Tibial nerve (tissue), 4 donors: ENCODE measurements at regions not wholly inside any gene's neighbourhood (a gene's known extent, or its start where the extent isn't known, plus 50 kb on each side); places are given as distances from the start of the nearest gene placed in this dataset.
"Not testable (repeated sequence)": the region's sequence is repeated elsewhere in the genome, so short reads cannot be mapped to it uniquely, and the experiment has no call there.

Experiments used
- DNase-seq, 2 donors: peaks; one replicate each; pipeline ENCODE4 v3.0.0-alpha.2; 2019; ENCODE audit warnings: low spot score in 2 of 2
- H3K27ac ChIP-seq, 4 donors: fragments of 200-600 bp; sonication (generic) in 3 of 4; one replicate each; pipeline ENCODE4 v1.5.1; 2017 to 2019; ENCODE audit warnings: mild to moderate bottlenecking in 1 of 4
- H3K27me3 ChIP-seq, 2 donors: fragments of 200-600 bp; sonication (generic) in 1 of 2; one replicate each; pipeline versions ENCODE4 v1.5.1 to v1.6.0; 2017 to 2019
- H3K36me3 ChIP-seq, 3 donors: fragments of 200-600 bp; sonication (generic); one replicate each; pipeline ENCODE4 v1.5.1; 2018 to 2019
- H3K4me1 ChIP-seq, 4 donors: fragments of 200-600 bp; sonication (generic) in 3 of 4; one replicate each; pipeline ENCODE4 v1.5.1; 2017 to 2019
- H3K4me3 ChIP-seq, 4 donors: fragments of 200-600 bp; sonication (generic) in 3 of 4; one replicate each; pipeline ENCODE4 v1.5.1; 2017 to 2019; ENCODE audit warnings: mild to moderate bottlenecking in 1 of 4, moderate library complexity in 1 of 4
- H3K9me3 ChIP-seq, 4 donors: fragments of 200-600 bp; sonication (generic) in 3 of 4; one replicate each; pipeline ENCODE4 v1.5.1; 2017 to 2019
- EP300 ChIP-seq, 2 donors: sonication (generic); formaldehyde crosslinking; IDR thresholded peaks; one replicate each; pipeline ENCODE4 v1.6.1; 2017; ENCODE audit warnings: antibody characterized with exemption in 2 of 2, mild to moderate bottlenecking in 1 of 2
- POLR2A ChIP-seq, 2 donors: fragments of 450-650 bp; IDR thresholded peaks; one replicate each; pipeline ENCODE4 v1.6.1; 2017; ENCODE audit warnings: antibody characterized with exemption in 2 of 2, mild to moderate bottlenecking in 2 of 2, moderate library complexity in 2 of 2
- WGBS, 2 donors: methylation state at CpG; one replicate each; pipeline ENCODE4 v1.1.5; 2018; 5-methylcytosine and 5-hydroxymethylcytosine counted together
- TF ChIP-seq, protein P1 (sequence below), 5 experiments: fragments of 200-600 bp in 3 of 5; fragments of 450-650 bp in 2 of 5; sonication (generic) in 3 of 5; IDR thresholded peaks; one replicate each; pipeline ENCODE4 v1.5.1; 2016 to 2019; ENCODE audit warnings: antibody characterized with exemption in 5 of 5, mild to moderate bottlenecking in 3 of 5, moderate library complexity in 2 of 5

DNA sequence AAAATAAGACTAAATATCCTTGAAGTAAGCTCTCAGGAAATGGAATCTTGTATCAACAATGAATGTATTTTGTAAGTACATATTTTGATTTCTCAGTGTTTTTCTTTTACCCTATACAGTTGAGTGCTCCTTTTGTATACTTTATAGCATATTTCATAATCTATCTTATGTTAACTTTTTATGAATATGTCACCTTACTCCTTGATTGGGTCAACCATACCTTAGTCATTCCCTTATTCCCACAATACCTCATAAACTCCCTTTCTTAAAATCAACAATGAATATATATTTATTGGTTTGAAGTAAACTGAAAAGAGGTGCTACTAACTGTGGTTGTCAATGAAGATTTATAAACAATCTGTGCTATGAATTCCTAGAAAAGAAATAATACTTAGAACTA lies 686.2 kb downstream of the METTL15 start:
- no peaks in the 10 kb centered on the region for H3K4me1 ChIP-seq
- H3K27me3 ChIP-seq, result no peaks in the 10 kb centered on the region
- H3K9me3 ChIP-seq, result peaks cover 0 to 22% (median 0%) of the 10 kb centered on the region in 4 donors
- H3K36me3 ChIP-seq, result no peaks in the 10 kb centered on the region
- H3K27ac ChIP-seq, result no peak overlapping the region
- H3K4me3 ChIP-seq, result no peak overlapping the region
- TF ChIP-seq, protein P1, sequence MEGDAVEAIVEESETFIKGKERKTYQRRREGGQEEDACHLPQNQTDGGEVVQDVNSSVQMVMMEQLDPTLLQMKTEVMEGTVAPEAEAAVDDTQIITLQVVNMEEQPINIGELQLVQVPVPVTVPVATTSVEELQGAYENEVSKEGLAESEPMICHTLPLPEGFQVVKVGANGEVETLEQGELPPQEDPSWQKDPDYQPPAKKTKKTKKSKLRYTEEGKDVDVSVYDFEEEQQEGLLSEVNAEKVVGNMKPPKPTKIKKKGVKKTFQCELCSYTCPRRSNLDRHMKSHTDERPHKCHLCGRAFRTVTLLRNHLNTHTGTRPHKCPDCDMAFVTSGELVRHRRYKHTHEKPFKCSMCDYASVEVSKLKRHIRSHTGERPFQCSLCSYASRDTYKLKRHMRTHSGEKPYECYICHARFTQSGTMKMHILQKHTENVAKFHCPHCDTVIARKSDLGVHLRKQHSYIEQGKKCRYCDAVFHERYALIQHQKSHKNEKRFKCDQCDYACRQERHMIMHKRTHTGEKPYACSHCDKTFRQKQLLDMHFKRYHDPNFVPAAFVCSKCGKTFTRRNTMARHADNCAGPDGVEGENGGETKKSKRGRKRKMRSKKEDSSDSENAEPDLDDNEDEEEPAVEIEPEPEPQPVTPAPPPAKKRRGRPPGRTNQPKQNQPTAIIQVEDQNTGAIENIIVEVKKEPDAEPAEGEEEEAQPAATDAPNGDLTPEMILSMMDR (IDR thresholded peaks at IDR 0.05), result no peak
- TF ChIP-seq EP300 (IDR thresholded peaks at IDR 0.05) (no peak), POLR2A (IDR thresholded peaks at IDR 0.05) (no peak)
- DNase-seq, result no peak

DNA sequence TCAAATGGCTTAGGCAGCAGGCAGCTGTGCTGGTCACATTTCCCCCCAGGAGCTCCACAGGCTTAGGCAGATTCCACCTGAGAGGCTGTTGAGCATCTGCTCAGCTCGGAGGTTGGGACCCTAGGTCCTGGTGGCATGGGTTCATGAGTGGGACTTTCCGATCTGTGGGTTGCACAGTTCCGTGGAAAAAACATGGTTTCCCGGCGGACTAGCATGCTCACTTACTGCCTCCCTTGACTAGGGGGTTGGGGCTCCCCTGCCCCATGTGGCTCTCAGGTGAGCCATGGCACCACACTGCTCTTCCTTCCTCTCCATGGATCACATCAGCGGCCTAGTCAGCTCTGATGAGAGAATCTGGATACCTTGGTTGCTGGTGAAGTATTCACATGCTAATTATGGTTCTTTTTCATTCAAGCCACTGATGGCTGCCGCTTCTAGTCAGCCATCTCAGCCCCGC lies 685.1 kb downstream of the METTL15 start:
- Histone ChIP-seq H3K4me1 (no peaks in the 10 kb centered on the region), H3K27me3 (no peaks in the 10 kb centered on the region), H3K9me3 (peaks cover 0 to 25% (median 0%) of the 10 kb centered on the region in 4 donors), H3K4me3 (no peak overlapping the region), H3K27ac (no peak overlapping the region), H3K36me3 (no peaks in the 10 kb centered on the region)
- TF ChIP-seq, protein P1 (IDR thresholded peaks at IDR 0.05), result no peak
- TF ChIP-seq POLR2A (IDR thresholded peaks at IDR 0.05) (no peak), EP300 (IDR thresholded peaks at IDR 0.05) (no peak)
- no peak for DNase-seq
- 83 to 85% methylated on average over 8 of the region's 8 CpGs for WGBS, 2 donors

DNA sequence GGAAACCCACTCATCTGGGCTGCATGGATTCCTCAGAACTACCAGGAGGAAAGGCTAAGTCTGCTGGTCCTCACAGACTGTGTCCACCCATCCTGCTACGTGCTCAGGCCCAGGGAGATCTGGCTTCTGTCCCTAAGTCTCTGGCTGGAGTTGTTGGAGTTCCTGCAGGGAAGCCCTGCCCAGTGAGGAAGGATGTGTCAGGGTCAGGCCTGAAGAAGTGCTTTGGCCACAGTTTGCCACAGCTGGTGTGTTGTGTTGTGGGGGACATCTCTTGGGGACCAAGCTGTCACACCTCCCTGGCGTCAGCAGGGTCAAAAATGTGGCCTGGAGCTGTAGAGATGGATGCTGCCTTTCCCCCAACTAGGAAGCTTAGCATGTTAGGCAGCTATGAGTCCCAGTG lies 684.7 kb downstream of the METTL15 start:
- WGBS, 2 donors, result 57 to 61% methylated on average over 1 to 2 of the region's 2 CpGs
- no peak for DNase-seq
- H3K27ac ChIP-seq, result no peak overlapping the region

DNA sequence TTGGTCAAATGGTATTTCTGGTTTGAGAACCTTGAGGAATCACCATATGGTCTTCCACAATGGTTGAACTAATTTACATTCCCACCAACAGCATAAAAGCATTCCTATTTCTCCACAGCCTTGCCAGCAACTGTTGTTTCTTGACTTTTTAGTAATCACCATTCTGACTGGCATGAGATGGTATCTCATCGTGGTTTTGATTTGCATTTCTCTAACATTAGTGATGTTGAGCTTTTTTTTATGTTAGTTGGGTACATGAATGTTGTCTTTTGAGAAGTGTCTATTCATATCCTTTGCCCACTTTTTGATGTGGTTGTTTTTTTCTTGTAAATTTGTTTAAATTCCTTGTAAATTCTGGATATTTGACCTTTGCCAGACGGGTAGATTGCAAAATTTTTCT lies 679.7 kb downstream of the METTL15 start:
- not testable (repeated sequence) for H3K4me1 ChIP-seq, DNase-seq, H3K36me3 ChIP-seq, H3K27ac ChIP-seq, H3K4me3 ChIP-seq, H3K27me3 ChIP-seq
- WGBS, 2 donors, result 65 to 70% methylated on average over 2 of the region's 2 CpGs
- H3K9me3 ChIP-seq, result peaks cover 0 to 26% (median 0%) of the 10 kb centered on the region in 4 donors

More for the DNA sequence above, 684.7 kb downstream of the METTL15 start:
- TF ChIP-seq, protein P1 (IDR thresholded peaks at IDR 0.05), result no peak
- no peak for TF ChIP-seq POLR2A (IDR thresholded peaks at IDR 0.05)
- TF ChIP-seq EP300 (IDR thresholded peaks at IDR 0.05), result no peak
- Histone ChIP-seq H3K36me3 (no peaks in the 10 kb centered on the region), H3K27me3 (no peaks in the 10 kb centered on the region), H3K9me3 (peaks cover 0 to 25% (median 0%) of the 10 kb centered on the region in 4 donors), H3K4me1 (no peaks in the 10 kb centered on the region), H3K4me3 (no peak overlapping the region)

DNA sequence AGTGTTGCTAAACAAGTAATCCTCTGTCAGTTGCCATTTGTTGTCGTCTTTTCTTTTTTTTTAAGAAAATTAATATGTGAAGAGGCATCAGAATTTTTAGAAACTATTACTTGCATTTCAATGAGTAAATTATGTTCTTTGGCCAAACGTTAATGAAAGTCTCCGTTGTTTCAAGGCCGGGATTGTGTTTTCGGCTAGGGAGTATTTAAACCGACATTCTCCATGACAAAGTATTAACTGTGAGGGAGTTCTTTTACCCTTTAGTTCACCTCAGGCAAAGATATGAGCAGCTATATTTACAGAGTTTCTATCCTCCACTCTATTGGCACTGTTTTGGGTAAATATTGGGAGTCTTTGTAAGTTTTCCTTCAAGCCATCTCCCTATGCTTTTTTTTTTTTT lies 668.9 kb downstream of the METTL15 start:
- H3K4me3 ChIP-seq, result no peak overlapping the region
- no peaks in the 10 kb centered on the region for H3K36me3 ChIP-seq
- no peaks in the 10 kb centered on the region for H3K27me3 ChIP-seq
- H3K4me1 ChIP-seq, result no peaks in the 10 kb centered on the region
- WGBS, 2 donors, result 40 to 53% methylated on average over 6 of the region's 6 CpGs
- H3K9me3 ChIP-seq, result peaks cover 0 to 33% (median 0%) of the 10 kb centered on the region in 4 donors
- no peak for DNase-seq
- H3K27ac ChIP-seq, result no peak overlapping the region
- no peak for TF ChIP-seq POLR2A (IDR thresholded peaks at IDR 0.05)
- TF ChIP-seq EP300 (IDR thresholded peaks at IDR 0.05), result no peak
- TF ChIP-seq, protein P1 (IDR thresholded peaks at IDR 0.05), result no peak

DNA sequence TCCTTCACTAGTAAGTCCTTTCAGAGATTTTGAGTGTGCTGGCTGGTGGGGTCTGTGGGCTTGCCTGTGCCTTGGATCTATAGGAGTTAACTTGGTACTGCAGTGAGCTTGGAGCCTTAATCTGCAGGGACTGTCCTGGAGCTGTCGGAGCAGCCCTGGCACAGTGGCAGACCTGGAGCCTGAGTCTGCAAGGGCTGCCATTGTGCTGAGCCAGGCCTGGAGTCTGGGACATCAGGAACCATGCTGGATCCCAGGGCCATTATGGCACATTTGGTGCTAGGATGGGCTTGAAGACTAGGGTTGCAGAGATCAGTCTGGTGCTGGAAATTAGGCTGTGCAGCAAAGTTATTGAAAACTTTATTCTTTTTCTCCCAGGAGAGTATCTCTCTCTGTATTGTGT lies 665.4 kb downstream of the METTL15 start:
- DNase-seq, result no peak
- WGBS, 2 donors, result 80 to 100% methylated on average over 1 of the region's 1 CpG
- peaks cover 0 to 27% (median 0%) of the 10 kb centered on the region in 4 donors for H3K9me3 ChIP-seq

More for the DNA sequence above, 665.4 kb downstream of the METTL15 start:
- Histone ChIP-seq H3K4me3 (no peak overlapping the region), H3K27me3 (no peaks in the 10 kb centered on the region), H3K36me3 (no peaks in the 10 kb centered on the region), H3K4me1 (no peaks in the 10 kb centered on the region), H3K27ac (no peak overlapping the region)
- TF ChIP-seq POLR2A (IDR thresholded peaks at IDR 0.05), result no peak
- TF ChIP-seq, protein P1 (IDR thresholded peaks at IDR 0.05), result no peak
- no peak for TF ChIP-seq EP300 (IDR thresholded peaks at IDR 0.05)
